Peyer's patch (tissue), 4 donors: ENCODE measurements at regions not wholly inside any gene's neighbourhood (a gene's known extent, or its start where the extent isn't known, plus 50 kb on each side); places are given as distances from the start of the nearest gene placed in this dataset.

Experiments
- POLR2A ChIP-seq, 2 donors: fragments of 450-650 bp; IDR thresholded peaks; one replicate each; pipeline ENCODE4 v1.5.1; 2017; ENCODE audit warnings: antibody characterized with exemption in 2 of 2, mild to moderate bottlenecking in 2 of 2, moderate library complexity in 2 of 2
- TF ChIP-seq, protein P1 (sequence below), 6 experiments: fragments of 450-650 bp in 4 of 6; fragments of 200-600 bp in 2 of 6; sonication (generic) in 1 of 6; IDR thresholded peaks; one replicate each; pipeline ENCODE4 v1.5.1; 2017 to 2019; ENCODE audit warnings: antibody characterized with exemption in 6 of 6, mild to moderate bottlenecking in 3 of 6, moderate library complexity in 1 of 6

- TF ChIP-seq, protein P1, sequence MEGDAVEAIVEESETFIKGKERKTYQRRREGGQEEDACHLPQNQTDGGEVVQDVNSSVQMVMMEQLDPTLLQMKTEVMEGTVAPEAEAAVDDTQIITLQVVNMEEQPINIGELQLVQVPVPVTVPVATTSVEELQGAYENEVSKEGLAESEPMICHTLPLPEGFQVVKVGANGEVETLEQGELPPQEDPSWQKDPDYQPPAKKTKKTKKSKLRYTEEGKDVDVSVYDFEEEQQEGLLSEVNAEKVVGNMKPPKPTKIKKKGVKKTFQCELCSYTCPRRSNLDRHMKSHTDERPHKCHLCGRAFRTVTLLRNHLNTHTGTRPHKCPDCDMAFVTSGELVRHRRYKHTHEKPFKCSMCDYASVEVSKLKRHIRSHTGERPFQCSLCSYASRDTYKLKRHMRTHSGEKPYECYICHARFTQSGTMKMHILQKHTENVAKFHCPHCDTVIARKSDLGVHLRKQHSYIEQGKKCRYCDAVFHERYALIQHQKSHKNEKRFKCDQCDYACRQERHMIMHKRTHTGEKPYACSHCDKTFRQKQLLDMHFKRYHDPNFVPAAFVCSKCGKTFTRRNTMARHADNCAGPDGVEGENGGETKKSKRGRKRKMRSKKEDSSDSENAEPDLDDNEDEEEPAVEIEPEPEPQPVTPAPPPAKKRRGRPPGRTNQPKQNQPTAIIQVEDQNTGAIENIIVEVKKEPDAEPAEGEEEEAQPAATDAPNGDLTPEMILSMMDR (IDR thresholded peaks at IDR 0.05) = no peak
- no peak for TF ChIP-seq POLR2A (IDR thresholded peaks at IDR 0.05)
Observed at GRCh38 chr10:78703593-78703992, 365.2 kb upstream of the ZMIZ1 start.
